HG03139 (cell line): ENCODE measurements at regions not wholly inside any gene's neighbourhood (a gene's known extent, or its start where the extent isn't known, plus 50 kb on each side); places are given as distances from the start of the nearest gene placed in this dataset.
"Not testable (repeated sequence)": the region's sequence is repeated elsewhere in the genome, so short reads cannot be mapped to it uniquely, and the experiment has no call there.

Experiments used
- ATAC-seq: cut with Tn5 transposase; IDR thresholded peaks from one replicate; pipeline ENCODE4 v1.9.1; 2021; ENCODE audit not compliant: unreplicated experiment

GRCh38 chr1:234769284-234769985 is 159.5 kb upstream of the IRF2BP2 start:
- no peak for ATAC-seq

GRCh38 chr1:234768569-234769283 is 158.7 kb upstream of the IRF2BP2 start:
- no peak for ATAC-seq

GRCh38 chr1:234768171-234768568 is 158.2 kb upstream of the IRF2BP2 start:
- no peak for ATAC-seq

GRCh38 chr1:234765672-234766071 is 155.7 kb upstream of the IRF2BP2 start:
- no peak for ATAC-seq

- no peak for ATAC-seq
Observed at GRCh38 chr1:234765181-234765580, 155.2 kb upstream of the IRF2BP2 start.

GRCh38 chr1:234763910-234764309 is 153.9 kb upstream of the IRF2BP2 start:
- ATAC-seq: no peak

- ATAC-seq: no peak
Observed at GRCh38 chr1:234763367-234763766, 153.4 kb upstream of the IRF2BP2 start.

- not testable (repeated sequence) for ATAC-seq
Observed at GRCh38 chr1:234762127-234762526, 152.1 kb upstream of the IRF2BP2 start.

- no peak for ATAC-seq
Observed at GRCh38 chr1:234760303-234760723, 150.3 kb upstream of the IRF2BP2 start.

- ATAC-seq: no peak
Observed at GRCh38 chr1:234759888-234760287, 149.9 kb upstream of the IRF2BP2 start.

GRCh38 chr1:234758851-234759250 is 148.9 kb upstream of the IRF2BP2 start:
- no peak for ATAC-seq

GRCh38 chr1:234756857-234757256 is 146.9 kb upstream of the IRF2BP2 start:
- ATAC-seq: no peak

- ATAC-seq: no peak
Observed at GRCh38 chr1:234756066-234756774, 146.2 kb upstream of the IRF2BP2 start.

GRCh38 chr1:234755449-234755863 is 145.5 kb upstream of the IRF2BP2 start:
- no peak for ATAC-seq

GRCh38 chr1:234753979-234754378 is 144.0 kb upstream of the IRF2BP2 start:
- no peak for ATAC-seq

GRCh38 chr1:234752927-234753326 is 142.9 kb upstream of the IRF2BP2 start:
- no peak for ATAC-seq

GRCh38 chr1:234751678-234752077 is 141.7 kb upstream of the IRF2BP2 start:
- ATAC-seq: no peak

- no peak for ATAC-seq
Observed at GRCh38 chr1:234750922-234751627, 141.1 kb upstream of the IRF2BP2 start.

GRCh38 chr1:234748713-234749112 is 138.7 kb upstream of the IRF2BP2 start:
- ATAC-seq: no peak

- ATAC-seq: no peak
Observed at GRCh38 chr1:234748066-234748465, 138.1 kb upstream of the IRF2BP2 start.

- ATAC-seq: no peak
Observed at GRCh38 chr1:234746798-234747196, 136.8 kb upstream of the IRF2BP2 start.
